Gastrocnemius medialis (tissue), 4 donors: ENCODE measurements at regions not wholly inside any gene's neighbourhood (a gene's known extent, or its start where the extent isn't known, plus 50 kb on each side); places are given as distances from the start of the nearest gene placed in this dataset.

ENCODE experiments used
- CTCF ChIP-seq, 5 experiments: fragments of 450-650 bp in 3 of 5; fragments of 200-600 bp in 2 of 5; sonication (generic) in 2 of 5; IDR thresholded peaks in 4 of 5; conservative IDR thresholded peaks in 1 of 5; 1 replicate in 4 of 5; 2 replicates in 1 of 5; pipeline ENCODE4 v1.5.1; 2016 to 2019; ENCODE audit warnings: antibody characterized with exemption in 5 of 5, mild to moderate bottlenecking in 3 of 5, moderate library complexity in 3 of 5
- POLR2A ChIP-seq, 2 donors: fragments of 450-650 bp; IDR thresholded peaks; one replicate each; pipeline ENCODE4 v1.6.1; 2017; ENCODE audit warnings: antibody characterized with exemption in 2 of 2, mild to moderate bottlenecking in 2 of 2, moderate library complexity in 2 of 2

GRCh38 chr1:177366091-177366490 lies 195.3 kb downstream of the BRINP2 start:
- no peak for TF ChIP-seq CTCF (IDR thresholded peaks at IDR 0.05 in 4 of 5, conservative IDR thresholded peaks at IDR 0.05 in 1 of 5)
- TF ChIP-seq POLR2A (IDR thresholded peaks at IDR 0.05), result no peak
